HG03135 (cell line): ENCODE measurements at regions not wholly inside any gene's neighbourhood (a gene's known extent, or its start where the extent isn't known, plus 50 kb on each side); places are given as distances from the start of the nearest gene placed in this dataset.

Source experiments
- ATAC-seq: cut with Tn5 transposase; IDR thresholded peaks from one replicate; pipeline ENCODE4 v1.9.1; 2021; ENCODE audit warnings: mild to moderate bottlenecking, moderate library complexity; ENCODE audit not compliant: unreplicated experiment

DNA sequence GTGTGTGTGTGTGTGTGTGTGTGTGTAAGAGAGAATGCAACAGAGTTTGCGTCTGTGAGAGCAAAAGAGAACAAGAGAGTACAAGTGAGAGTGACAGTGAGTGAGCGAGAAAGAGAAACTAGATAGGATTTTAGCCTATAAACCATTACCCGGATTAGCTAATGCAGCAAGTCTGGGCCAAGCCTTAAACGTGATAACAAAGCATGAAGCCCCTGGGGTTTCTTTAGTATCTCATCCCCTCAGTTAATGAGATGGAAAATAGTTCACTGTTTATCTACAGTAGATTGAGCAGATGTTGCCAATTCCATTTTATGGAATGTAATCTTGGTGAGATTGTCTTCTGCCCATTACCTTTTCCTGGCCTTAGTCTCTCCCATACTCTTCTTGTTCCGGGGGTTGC lies 114.5 kb downstream of the MAT2B start:
- ATAC-seq: no peak

DNA sequence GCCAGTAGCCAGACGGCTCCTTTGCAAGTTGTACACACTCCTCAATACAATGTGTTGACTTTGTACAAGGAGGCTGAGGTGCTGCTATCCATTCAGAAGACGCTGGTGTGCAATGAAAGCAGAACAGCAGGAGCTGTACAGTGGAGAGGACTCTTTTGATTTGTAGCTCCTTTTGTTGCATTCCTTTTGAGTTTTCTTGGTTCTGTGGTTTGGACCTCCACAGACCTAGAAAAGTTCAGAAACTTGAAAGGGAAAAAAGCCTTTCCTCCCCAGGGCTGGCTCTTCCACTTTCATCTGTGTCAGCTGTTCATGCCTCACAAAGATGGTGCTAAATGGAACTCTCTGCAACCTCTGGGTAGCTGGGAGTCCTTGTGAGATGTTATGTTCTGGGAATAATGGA lies 117.4 kb downstream of the MAT2B start:
- ATAC-seq: no peak

DNA sequence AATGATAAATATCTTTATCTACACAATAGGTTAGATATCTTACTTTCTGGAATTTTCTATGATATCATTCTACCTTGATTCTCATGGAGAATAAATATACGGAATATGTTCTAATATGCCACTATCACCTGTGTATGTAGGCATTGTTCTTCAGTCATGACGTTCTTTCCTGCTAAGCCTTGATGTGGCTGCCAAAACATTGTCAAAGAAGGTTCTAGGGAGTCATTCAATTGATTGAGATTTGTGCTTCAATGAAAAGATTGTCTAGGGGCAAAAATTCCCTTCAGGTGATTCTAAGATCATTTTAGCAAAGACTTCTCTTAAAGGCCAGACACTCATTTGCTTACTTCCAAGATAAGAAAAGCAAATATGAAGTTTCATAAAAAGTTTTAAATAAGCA lies 118.1 kb downstream of the MAT2B start:
- no peak for ATAC-seq

DNA sequence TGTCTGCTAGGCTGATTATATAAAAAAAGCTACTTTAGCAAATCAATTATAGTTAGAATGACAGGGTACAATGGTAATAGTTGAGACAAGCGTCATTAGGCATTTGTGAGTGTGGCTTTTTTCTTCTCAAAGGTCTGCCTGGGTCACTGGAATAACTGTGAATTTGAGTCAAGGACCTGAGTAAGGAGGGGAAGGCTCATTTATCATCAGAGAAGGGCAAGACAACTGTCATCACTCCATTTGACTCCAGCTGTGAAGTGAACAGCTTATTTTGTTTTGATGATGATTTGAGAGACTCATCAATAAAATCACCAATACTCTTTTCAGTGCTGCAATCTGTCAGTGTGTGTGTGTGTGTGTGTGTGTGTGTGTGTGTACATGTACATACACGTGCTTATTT lies 118.6 kb downstream of the MAT2B start:
- ATAC-seq: no peak

DNA sequence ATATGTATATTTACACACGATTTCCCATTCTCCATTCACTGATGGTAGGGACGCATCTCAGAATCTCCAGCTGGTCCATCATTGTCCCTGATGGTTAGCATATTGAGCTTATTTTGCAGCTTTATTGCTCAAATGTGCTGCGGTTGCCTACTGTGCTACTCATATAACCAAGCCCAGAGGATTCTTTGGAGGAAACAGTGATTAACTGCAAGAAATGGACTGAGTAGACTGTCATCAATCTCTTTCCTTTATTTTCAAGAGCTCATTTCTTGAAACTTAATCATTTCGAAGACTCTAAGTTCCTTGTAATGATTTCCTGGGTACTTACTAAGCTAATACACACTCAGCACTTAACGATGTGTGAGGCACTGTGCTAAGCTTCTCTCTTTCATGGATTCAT lies 119.0 kb downstream of the MAT2B start:
- no peak for ATAC-seq

DNA sequence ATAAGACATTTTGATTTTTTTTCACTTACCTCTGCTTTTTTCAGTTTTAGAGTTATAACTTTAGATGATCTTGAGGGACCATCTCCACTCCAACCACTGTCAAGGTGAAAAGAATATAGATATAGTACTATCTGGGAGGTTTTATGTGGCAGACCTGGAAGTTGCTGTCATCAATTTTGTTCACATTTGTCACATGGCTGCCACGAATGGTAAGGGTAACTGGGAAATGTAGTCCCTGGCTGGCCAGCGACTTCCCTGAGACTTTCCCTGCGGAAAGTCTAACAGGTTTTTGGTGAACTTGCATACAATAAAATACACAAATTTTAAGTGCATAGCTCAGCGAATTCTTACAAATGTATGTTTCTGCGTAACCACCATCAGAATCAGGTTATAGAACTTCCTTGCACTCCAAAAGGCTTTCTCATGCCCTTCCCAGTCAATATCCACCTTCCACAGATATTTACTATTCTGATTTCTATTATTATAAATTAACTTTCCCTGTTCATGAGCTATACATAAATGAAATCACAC lies 121.5 kb downstream of the MAT2B start:
- ATAC-seq: no peak

DNA sequence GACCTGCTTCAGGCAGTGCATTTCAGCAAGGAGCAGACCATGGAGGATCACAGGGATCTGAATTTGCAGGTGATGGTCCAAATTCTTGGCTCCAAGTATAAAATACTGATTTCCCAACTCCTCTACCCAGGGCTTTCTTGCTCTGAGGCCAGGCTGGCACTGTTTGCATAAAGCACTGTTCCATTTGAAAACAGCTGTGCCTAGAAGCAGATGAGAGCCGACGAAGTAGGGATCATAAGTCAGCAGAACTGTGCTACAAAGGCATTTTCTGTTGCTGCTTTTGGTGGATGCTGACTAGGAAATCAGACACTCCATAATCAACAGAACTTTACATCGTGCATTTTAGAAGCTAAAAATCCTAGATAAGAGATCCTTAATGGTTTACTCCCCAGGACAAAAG lies 126.4 kb downstream of the MAT2B start:
- no peak for ATAC-seq

DNA sequence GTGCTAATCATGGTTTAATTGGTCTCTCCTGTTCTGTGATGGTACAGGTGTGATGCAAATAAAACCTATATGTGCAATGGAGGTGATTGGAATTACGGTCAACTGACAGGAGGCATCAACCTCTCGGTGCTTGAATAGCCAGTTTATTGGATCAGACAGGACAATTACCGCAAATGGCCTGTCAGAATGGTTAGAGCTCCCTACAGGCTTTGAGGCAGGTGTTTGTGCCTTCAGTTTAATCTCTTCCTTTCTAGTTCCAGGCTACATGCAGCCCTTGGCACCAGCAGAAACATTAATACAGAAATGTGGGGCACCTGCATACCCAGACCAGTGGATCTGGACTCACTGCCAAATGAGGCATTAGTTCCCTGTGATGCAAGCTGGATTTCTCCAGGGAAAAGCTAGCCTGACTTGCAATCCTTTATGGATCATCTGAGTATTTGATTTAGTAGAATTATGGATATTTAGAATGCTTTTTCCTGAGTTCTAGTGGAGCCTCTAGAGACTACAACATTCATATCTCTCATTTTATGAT lies 128.6 kb downstream of the MAT2B start:
- ATAC-seq: no peak

DNA sequence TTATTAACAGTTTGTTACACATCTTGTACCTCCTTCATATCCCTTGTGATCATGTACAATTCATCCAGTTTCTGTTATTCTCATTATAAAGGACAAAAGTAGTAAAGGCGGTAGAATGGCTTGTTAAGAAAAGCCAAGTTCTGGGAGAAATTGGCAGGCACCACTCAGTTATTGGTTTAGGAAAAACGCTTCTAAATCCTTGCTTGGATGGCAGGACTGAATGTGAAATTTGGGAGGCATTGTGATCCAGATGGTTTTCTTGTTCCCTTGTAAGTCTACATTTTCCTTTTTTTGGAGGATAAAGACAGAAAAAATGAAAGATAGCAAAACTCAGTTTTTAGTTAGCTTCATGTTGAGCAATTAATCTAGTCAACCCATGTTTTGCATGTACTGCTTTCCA lies 130.2 kb downstream of the MAT2B start:
- no peak for ATAC-seq

DNA sequence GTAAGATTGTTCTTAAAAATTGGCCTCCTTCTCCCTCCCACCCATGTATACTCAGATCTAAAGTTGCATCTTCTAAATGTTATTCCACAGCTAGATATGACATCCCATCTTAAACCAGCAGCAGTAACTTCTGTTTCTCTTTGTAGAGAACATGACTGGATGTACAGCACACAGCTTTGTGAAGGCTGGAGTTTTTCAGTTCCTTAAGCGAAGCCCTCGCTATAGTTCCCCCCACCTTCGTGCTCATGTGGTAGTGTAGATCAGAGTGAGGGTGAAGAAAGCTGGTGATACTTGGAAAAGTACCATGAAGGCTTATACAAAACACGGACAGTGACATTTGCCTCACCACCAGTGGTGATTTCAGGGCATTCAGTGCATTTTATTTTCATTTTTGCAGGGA lies 137.5 kb downstream of the MAT2B start:
- ATAC-seq: no peak

DNA sequence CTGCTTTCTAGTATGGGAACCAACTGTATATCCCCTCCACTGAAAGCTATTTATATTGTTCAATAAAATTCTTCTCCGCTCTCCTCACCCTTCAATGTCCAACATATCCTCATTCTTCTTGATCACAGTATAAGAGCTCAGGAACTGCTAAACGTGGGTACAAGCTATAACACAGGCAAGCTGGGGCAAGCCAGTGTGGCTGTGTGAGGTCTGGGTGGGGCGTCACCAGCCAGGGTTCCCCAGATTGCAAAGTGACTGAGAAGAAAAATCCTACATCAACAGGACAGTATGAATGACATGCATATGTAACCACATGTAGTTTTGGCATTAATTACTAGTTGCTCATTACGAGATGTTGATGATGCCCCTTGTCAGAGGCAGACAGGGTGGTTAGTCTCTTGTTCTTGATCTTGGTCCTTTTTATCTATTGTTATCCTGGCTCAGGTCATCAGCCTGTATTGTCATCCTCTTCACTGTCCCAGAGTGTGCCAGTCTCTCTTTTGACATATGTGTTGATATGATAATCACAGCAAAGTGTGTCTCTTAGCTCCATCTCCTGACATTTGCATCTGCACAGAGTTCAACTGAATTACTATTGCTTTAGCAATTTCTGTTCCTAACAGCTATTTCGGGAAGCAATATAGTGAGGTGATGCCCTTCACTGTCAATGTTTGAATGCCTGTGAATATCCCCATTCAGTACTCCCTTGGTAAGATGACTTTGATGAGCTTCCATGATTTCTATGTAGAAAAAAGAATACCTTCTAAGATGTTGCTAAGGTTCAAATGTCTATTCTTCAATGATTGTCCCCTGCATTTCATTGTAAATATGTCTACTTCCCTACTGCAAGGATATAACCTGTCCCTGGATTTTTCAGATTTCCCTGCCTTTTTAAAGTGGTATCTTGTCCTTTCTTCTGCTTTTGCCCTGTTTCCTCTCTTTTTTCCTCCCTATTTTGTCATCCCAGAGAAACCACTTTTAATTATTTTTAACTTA lies 140.3 kb downstream of the MAT2B start:
- no peak for ATAC-seq

DNA sequence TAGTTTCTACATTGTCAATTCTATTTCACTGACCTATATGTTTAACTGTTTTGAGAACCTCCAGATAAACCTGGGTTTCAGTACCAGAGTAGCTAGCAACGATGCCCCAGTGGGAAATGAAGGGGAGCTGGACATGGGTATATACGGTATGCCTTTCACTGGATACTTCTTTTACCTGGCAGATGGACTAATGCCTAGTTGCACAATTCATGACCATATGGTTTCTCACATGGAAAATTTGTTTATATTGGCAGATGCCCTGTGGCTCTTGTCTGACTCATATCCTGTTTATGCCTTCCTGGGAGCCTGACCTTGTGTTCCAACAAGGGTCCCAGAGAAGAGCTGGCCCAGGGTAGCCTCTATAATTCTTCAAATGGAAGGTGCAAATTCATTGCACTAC lies 144.1 kb downstream of the MAT2B start:
- ATAC-seq: no peak

DNA sequence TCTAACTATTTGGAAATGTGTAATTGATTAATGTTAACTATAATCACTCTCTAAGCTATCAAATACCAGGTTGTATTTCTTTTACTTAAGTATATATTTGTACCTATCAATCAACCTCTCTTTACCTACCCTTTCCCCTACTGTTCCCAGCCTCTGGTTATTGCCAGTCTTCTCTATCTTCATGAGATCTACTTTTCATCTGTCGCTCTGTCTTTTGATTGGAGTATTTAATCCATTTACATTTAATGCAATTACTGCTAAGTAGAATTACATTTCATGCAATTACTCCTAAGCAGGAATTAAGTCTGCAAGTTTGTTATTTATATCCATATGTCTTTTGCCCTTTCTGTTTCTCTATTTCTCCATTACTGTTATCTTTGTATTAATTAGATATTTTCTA lies 148.1 kb downstream of the MAT2B start:
- no peak for ATAC-seq

DNA sequence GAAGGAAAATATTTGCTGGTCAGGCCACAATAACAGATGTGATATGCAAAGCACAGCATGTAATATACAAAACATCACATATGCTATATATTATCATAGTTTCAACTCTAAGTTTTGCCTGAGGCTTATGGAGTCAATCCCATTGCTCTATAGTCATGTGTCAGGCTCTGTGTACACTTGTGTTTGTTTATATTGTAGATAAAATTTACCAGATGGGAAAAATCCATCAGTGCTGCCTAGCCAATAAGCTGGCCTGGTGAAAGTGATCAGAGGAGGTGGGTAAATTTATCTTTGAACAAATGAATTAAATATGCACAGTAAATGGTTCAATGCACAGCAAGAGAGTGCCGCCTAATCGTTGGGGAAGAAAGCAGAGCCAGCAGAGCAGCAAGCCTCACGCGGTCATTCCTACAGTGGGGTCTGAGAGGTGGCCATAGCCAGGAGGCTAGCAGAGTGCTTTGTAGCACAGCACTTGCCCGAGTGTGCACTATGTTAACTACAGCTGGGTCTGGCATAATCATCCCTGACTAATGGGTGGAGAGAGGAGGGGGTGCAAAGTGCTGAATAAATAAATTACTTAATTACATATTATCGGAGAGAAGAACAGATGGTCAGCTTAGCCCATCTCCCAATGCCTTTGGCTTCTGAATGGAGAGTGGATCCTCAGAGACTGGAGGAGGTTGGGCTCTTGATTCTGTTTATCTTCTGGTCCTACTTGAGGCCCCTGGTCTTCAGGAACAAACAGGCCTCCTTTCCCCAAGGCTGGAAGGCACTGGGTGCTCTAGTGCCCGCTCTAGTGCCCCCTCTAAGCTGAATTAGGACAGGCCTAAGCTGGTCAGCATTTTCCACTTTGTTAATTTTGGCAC lies 153.5 kb downstream of the MAT2B start:
- no peak for ATAC-seq

DNA sequence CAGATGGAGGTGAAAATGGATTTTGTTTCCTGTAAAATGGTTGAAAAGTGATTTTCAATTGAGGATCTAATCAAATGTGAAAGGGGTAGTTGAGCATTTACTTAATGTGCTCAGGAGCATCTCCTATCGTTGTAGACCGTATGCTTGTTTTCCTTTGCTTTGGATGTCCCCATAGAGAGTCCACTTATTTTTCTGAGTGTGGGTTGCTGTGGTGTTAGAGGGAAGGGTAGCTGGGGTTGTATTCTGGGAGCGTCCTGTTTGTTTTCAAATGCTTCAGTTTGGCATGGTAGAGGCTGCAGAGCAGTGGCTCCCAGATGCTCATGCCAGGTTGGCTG lies 154.1 kb downstream of the MAT2B start:
- ATAC-seq: no peak

DNA sequence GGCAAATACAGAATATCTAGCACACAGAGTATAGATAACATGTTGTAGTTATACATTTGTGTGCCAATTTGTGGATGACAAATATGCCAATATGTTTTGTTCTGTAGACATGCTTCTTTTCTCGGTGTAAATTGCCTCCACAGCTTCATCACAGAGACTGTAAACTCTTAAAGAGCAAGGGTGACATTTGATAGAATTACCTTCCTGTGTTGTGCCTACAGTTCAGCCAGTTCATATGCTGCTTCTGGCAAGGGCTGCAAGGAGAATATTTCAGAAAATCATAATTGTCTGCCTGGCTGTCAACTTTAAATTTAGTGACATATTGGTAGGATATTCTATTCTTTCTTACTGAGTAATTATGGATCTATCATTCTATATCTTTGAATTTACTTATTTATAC lies 155.1 kb downstream of the MAT2B start:
- ATAC-seq: no peak

DNA sequence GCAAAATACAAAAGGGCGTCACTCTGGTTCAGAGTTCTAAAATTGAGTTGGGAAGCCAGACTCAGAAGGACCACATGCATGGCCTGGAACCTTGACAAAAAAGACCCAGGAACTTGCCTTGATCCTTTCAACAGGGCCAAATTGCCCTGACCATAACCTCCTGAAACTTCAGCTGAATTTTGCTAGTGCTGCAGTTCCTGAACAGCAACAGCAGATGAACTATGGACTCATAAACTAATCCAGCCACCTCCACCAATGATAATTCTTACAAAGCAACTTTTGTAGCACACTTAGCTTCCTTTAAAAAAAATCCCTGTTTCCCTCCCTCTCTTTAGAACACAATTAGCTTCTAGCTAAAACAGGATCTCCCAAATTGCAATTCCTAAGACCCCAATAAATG lies 155.9 kb downstream of the MAT2B start:
- ATAC-seq: no peak

DNA sequence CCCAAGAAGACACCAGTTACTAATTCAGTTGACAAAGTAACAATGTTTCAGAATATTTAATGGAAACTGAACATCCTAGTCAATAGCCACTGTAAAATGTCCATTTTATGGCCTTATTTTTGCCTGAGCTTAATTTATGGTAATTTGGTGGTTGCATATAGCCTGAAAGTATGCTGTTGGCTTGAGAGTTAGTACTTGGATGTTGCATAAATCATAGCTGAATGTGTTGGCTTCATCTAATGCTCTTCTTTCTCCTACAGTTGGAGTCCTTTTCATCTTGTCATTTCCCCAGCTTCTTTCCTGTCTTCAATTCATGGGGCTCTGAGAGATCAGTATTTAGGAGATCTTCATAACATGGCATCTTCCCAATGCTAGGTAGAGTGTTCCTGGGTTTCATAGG lies 164.6 kb downstream of the MAT2B start:
- no peak for ATAC-seq

DNA sequence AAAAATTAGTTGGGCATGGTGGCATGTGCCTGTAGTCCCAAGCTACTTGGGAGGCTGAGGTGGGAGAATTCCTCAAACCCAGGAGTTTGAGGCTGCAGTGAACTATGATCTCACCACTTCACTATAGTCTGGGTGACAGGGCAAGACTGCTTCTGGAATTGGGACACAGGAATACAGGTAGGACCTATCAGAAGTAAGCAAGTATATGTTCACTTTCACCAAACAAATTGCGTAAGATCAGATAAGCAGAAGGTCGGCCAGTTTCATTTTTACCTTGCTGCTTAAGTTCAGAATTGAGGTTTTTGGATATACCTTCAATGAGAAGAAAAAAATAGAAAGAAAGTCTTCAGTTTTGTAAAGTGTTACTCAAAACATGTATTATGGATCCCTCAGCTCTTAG lies 171.7 kb downstream of the MAT2B start:
- no peak for ATAC-seq

DNA sequence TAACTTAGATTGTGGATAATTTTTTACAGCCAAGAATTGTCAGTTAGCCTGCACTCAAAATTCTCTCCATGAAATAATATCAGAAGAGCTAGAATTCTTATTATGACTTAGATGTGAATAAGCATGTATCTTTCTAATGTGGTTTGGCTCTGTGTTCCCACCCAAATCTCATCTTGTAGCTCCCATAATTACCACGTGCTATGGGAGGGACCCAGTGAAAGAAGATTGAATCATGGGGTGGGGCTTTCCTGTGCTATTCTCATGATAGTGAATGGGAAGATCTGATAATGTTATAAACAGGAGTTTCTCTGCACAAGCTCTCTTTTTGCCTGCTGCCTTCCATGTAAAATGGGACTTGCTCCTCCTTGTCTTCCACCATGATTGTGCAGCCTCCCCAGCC lies 176.8 kb downstream of the MAT2B start:
- no peak for ATAC-seq

DNA sequence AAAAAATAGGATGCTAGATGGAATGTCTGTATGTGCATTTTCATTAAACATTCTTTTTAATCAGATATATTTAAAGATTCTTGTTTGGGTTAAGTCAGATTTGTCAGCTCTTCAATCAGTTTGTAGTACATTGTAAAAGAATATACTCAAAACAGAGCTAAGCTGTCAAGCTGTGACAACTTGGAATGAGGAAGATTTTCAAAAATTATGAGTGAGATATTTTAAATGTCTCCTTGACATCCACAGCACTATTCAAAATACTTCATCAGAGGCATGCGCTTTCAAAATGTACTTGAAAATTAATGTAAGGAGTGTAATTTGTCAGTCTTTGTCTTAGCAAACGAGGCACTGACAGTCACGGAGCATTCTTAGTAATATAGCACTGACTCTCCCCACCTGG lies 182.0 kb downstream of the MAT2B start:
- no peak for ATAC-seq

DNA sequence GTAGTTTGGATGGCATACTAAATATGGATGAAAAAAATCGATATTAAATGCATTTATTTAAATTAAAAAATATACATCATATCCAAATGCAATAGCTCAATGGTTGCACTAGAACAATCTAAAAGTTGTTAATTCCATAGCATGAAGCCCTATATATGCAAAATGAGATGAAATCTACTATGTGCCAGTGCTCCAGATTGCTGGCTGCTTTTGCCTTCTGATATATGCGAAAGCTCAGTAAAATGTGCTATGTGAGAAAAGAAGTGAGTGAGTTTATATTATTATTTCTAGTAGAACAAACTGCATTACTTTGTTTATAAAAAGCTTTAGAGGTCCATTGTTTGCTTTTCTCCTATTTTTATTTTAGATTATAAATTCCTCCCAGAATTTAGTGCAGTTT lies 186.7 kb downstream of the MAT2B start:
- no peak for ATAC-seq
